GM12873 (cell line): ENCODE measurements at regions not wholly inside any gene's neighbourhood (a gene's known extent, or its start where the extent isn't known, plus 50 kb on each side); places are given as distances from the start of the nearest gene placed in this dataset.

Experiments used
- TF ChIP-seq, protein P1 (sequence below): IDR thresholded peaks from 2 replicates; pipeline ENCODE4 v1.5.1; 2012; ENCODE audit warnings: low read depth, mild to moderate bottlenecking, moderate library complexity, low read length, control low read depth; ENCODE audit not compliant: insufficient read depth; ENCODE audit errors: missing control alignments

- TF ChIP-seq, protein P1, sequence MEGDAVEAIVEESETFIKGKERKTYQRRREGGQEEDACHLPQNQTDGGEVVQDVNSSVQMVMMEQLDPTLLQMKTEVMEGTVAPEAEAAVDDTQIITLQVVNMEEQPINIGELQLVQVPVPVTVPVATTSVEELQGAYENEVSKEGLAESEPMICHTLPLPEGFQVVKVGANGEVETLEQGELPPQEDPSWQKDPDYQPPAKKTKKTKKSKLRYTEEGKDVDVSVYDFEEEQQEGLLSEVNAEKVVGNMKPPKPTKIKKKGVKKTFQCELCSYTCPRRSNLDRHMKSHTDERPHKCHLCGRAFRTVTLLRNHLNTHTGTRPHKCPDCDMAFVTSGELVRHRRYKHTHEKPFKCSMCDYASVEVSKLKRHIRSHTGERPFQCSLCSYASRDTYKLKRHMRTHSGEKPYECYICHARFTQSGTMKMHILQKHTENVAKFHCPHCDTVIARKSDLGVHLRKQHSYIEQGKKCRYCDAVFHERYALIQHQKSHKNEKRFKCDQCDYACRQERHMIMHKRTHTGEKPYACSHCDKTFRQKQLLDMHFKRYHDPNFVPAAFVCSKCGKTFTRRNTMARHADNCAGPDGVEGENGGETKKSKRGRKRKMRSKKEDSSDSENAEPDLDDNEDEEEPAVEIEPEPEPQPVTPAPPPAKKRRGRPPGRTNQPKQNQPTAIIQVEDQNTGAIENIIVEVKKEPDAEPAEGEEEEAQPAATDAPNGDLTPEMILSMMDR = no peak
Measured at GRCh38 chr2:226466124-226466523, 333.5 kb downstream of the IRS1 start.

- TF ChIP-seq, protein P1 = no peak
Measured at GRCh38 chr2:226464380-226464779, 335.2 kb downstream of the IRS1 start.

GRCh38 chr2:226463154-226463553, 336.5 kb downstream of the IRS1 start:
- TF ChIP-seq, protein P1 = no peak

DNA sequence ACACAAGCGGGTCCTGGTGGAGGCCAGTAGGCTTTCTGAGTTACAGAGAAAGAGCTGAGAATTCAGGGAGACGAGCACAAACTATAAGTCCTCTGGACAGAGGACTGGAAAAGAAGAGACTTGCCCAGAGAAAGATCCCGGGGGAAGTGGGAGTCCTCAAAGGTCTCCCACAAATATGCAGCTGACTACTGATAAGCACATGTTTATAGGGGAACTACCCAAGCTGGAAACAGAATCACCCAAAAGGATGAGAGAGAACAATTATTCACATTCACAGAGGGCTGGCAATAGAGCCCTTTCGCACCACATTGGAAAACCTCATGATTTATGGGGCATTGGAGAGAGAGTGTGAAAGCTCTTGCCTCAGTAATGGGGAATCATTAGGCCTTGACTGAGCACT, 337.6 kb downstream of the IRS1 start:
- TF ChIP-seq, protein P1 = no peak

DNA sequence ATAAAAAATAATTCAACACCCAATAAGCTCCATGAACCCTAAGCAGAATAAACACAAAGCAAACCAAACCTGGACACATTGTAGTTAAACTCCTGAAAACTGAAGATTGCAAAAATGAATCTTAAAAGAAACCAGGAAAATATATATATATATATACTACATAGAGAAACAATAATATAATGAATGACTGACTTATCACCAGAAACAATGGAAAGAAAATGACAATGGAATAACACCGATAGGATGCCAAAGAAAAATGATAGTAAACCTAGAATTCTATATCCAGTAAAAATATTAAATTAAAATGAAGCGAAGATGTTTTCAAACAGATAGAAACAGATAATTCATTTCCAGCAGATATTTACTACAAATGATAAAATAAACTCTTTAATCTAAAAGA, 346.9 kb downstream of the IRS1 start:
- TF ChIP-seq, protein P1 = no peak

GRCh38 chr2:226451486-226451885, 348.1 kb downstream of the IRS1 start:
- TF ChIP-seq, protein P1 = no peak

- TF ChIP-seq, protein P1 = no peak
Measured at GRCh38 chr2:226450141-226450540, 349.5 kb downstream of the IRS1 start.
